Upper lobe of right lung (tissue), 1 donor: ENCODE measurements at regions not wholly inside any gene's neighbourhood (a gene's known extent, or its start where the extent isn't known, plus 50 kb on each side); places are given as distances from the start of the nearest gene placed in this dataset.
A peak's percentile ranks its signal among the peaks of the same experiment; 100 is the strongest.

ENCODE experiments used
- ATAC-seq: fragments of 200-7000 bp; cut with Tn5 transposase; one replicate; pipeline ENCODE4 v1.9.1; 2020; ENCODE audit warnings: mild to moderate bottlenecking, moderate library complexity
- DNase-seq: peaks from one replicate; pipeline ENCODE4 v3.0.0-alpha.2; 2020
- H3K27ac ChIP-seq: fragments of 200-600 bp; one replicate; pipeline ENCODE4 v1.8.0; 2022
- H3K27me3 ChIP-seq: fragments of 200-600 bp; one replicate; pipeline ENCODE4 v1.8.0; 2022; ENCODE audit warnings: mild to moderate bottlenecking
- H3K36me3 ChIP-seq: fragments of 200-600 bp; one replicate; pipeline ENCODE4 v1.8.0; 2022
- H3K4me1 ChIP-seq: fragments of 200-600 bp; one replicate; pipeline ENCODE4 v1.8.0; 2022
- H3K4me3 ChIP-seq: fragments of 200-600 bp; one replicate; pipeline ENCODE4 v1.8.0; 2022; ENCODE audit warnings: mild to moderate bottlenecking
- H3K9me3 ChIP-seq: fragments of 200-600 bp; one replicate; pipeline ENCODE4 v1.8.0; 2022
- CTCF ChIP-seq: fragments of 200-600 bp; IDR thresholded peaks from one replicate; pipeline ENCODE4 v1.8.0; 2022; ENCODE audit warnings: antibody characterized with exemption
- intact Hi-C: fragments of 100-400 bp; cut with DNase I; formaldehyde crosslinking; loops from one replicate; pipeline ENCODE4 v1.11.0; 2022
- donor health status: DM: no; HTN: yes; CAD: no; lungs with severe emphysema.

- TF ChIP-seq CTCF = no peak
- Histone ChIP-seq H3K4me1 (peaks cover 5% of the 10 kb centered on the region), H3K27ac (no peak overlapping the region), H3K9me3 (no peaks in the 10 kb centered on the region), H3K4me3 (no peak overlapping the region), H3K36me3 (no peaks in the 10 kb centered on the region), H3K27me3 (no peaks in the 10 kb centered on the region)
- DNase-seq (no peak), ATAC-seq (no peak)
- intact Hi-C loops = no loop called here
Observed at GRCh38 chr9:90121762-90122161, 517.0 kb downstream of the GADD45G start.

- TF ChIP-seq CTCF = no peak
- DNase-seq (no peak), ATAC-seq (no peak)
- no peak overlapping the region for H3K27ac ChIP-seq
- intact Hi-C loops = no loop called here
- H3K9me3 ChIP-seq = no peaks in the 10 kb centered on the region
- H3K4me1 ChIP-seq = peaks cover 5% of the 10 kb centered on the region
- H3K4me3 ChIP-seq = no peak overlapping the region
- H3K27me3 ChIP-seq = no peaks in the 10 kb centered on the region
- no peaks in the 10 kb centered on the region for H3K36me3 ChIP-seq
Observed at GRCh38 chr9:90124961-90125360, 517.7 kb downstream of the DIRAS2 start.

- Histone ChIP-seq H3K9me3 (no peaks in the 10 kb centered on the region), H3K4me3 (no peak overlapping the region), H3K36me3 (no peaks in the 10 kb centered on the region), H3K4me1 (peaks cover 5% of the 10 kb centered on the region), H3K27ac (no peak overlapping the region), H3K27me3 (no peaks in the 10 kb centered on the region)
- TF ChIP-seq CTCF = no peak
- intact Hi-C loops = no loop called here
- ATAC-seq (no peak), DNase-seq (no peak)
Observed at GRCh38 chr9:90127923-90128322, 514.7 kb downstream of the DIRAS2 start.

- Histone ChIP-seq H3K9me3 (no peaks in the 10 kb centered on the region), H3K27me3 (no peaks in the 10 kb centered on the region), H3K4me3 (no peak overlapping the region), H3K27ac (no peak overlapping the region), H3K36me3 (no peaks in the 10 kb centered on the region), H3K4me1 (peaks cover 5% of the 10 kb centered on the region)
- DNase-seq (no peak), ATAC-seq (peak; percentile 53)
- intact Hi-C loops = no loop called here
- TF ChIP-seq CTCF = no peak
Observed at GRCh38 chr9:90128587-90129190, 513.9 kb downstream of the DIRAS2 start.

- Histone ChIP-seq H3K27me3 (no peaks in the 10 kb centered on the region), H3K36me3 (no peaks in the 10 kb centered on the region), H3K9me3 (no peaks in the 10 kb centered on the region), H3K4me1 (peaks cover 4% of the 10 kb centered on the region), H3K4me3 (no peak overlapping the region), H3K27ac (no peak overlapping the region)
- DNase-seq (no peak), ATAC-seq (no peak)
- no peak for TF ChIP-seq CTCF
- intact Hi-C loops = no loop called here
Observed at GRCh38 chr9:90129446-90129845, 513.2 kb downstream of the DIRAS2 start.

GRCh38 chr9:90131568-90131967 lies 511.1 kb downstream of the DIRAS2 start:
- Histone ChIP-seq H3K4me1 (no peaks in the 10 kb centered on the region), H3K36me3 (no peaks in the 10 kb centered on the region), H3K9me3 (no peaks in the 10 kb centered on the region), H3K4me3 (no peak overlapping the region), H3K27ac (no peak overlapping the region), H3K27me3 (no peaks in the 10 kb centered on the region)
- no peak for ATAC-seq
- no peak for DNase-seq
- TF ChIP-seq CTCF = no peak
- intact Hi-C loops = no loop called here
